Ishikawa (cell line): ENCODE measurements at regions not wholly inside any gene's neighbourhood (a gene's known extent, or its start where the extent isn't known, plus 50 kb on each side); places are given as distances from the start of the nearest gene placed in this dataset.

Experiments used
- CEBPB ChIP-seq: IDR thresholded peaks from 2 replicates; pipeline ENCODE4 v1.6.1; 2012
- CREB1 ChIP-seq: IDR thresholded peaks from 2 replicates; pipeline ENCODE4 v1.6.1; 2012; ENCODE audit warnings: low read depth
- EGR1 ChIP-seq: IDR thresholded peaks from 2 replicates; pipeline ENCODE4 v1.6.1; 2012
- EP300 ChIP-seq: IDR thresholded peaks from 2 replicates; pipeline ENCODE4 v1.6.1; 2012; ENCODE audit warnings: borderline replicate concordance
- FOXM1 ChIP-seq: IDR thresholded peaks from 2 replicates; pipeline ENCODE4 v1.6.1; 2012; ENCODE audit warnings: low read depth, borderline replicate concordance
- MAX ChIP-seq: IDR thresholded peaks from 2 replicates; pipeline ENCODE4 v1.6.1; 2012
- NFIC ChIP-seq: IDR thresholded peaks from 2 replicates; pipeline ENCODE4 v1.6.1; 2012
- RAD21 ChIP-seq: IDR thresholded peaks from 2 replicates; pipeline ENCODE4 v1.6.1; 2012; ENCODE audit warnings: low read depth
- REST ChIP-seq: IDR thresholded peaks from 2 replicates; pipeline ENCODE4 v1.6.1; 2012; ENCODE audit warnings: low read depth, mild to moderate bottlenecking
- TAF1 ChIP-seq: IDR thresholded peaks from 2 replicates; pipeline ENCODE4 v1.6.1; 2012; ENCODE audit warnings: low read depth, mild to moderate bottlenecking
- TCF12 ChIP-seq: IDR thresholded peaks from 2 replicates; pipeline ENCODE4 v1.6.1; 2012; ENCODE audit warnings: low read depth
- TEAD4 ChIP-seq: IDR thresholded peaks from 2 replicates; pipeline ENCODE4 v1.6.1; 2012
- USF1 ChIP-seq: IDR thresholded peaks from 2 replicates; pipeline ENCODE4 v1.6.1; 2012
- YY1 ChIP-seq: IDR thresholded peaks from 2 replicates; pipeline ENCODE4 v1.6.1; 2012; ENCODE audit warnings: low read depth
- ZBTB7A ChIP-seq: IDR thresholded peaks from 2 replicates; pipeline ENCODE4 v1.6.1; 2012; ENCODE audit warnings: low read depth

GRCh38 chr3:84125201-84125721 is 833.5 kb upstream of the CADM2 start:
- TF ChIP-seq ZBTB7A (no peak), NFIC (no peak)

GRCh38 chr3:84125760-84126159 is 833.0 kb upstream of the CADM2 start:
- TF ChIP-seq EGR1 (no peak), REST (no peak), CEBPB (no peak), FOXM1 (no peak), RAD21 (no peak), CREB1 (no peak), NFIC (no peak)

GRCh38 chr3:84126160-84126559 is 832.6 kb upstream of the CADM2 start:
- TF ChIP-seq TAF1 (no peak), TEAD4 (no peak), TCF12 (no peak), EP300 (no peak), CEBPB (no peak), REST (no peak), MAX (no peak), ZBTB7A (no peak)

- TF ChIP-seq EP300 (no peak), MAX (no peak), YY1 (no peak), TAF1 (no peak), EGR1 (no peak), TEAD4 (no peak), REST (no peak), CEBPB (no peak), RAD21 (no peak), NFIC (no peak), CREB1 (no peak), ZBTB7A (no peak), TCF12 (no peak), USF1 (no peak), FOXM1 (no peak)
Observed at GRCh38 chr3:84128024-84128423, 830.8 kb upstream of the CADM2 start.

GRCh38 chr3:84136425-84136824 is 822.4 kb upstream of the CADM2 start:
- TF ChIP-seq ZBTB7A (no peak), RAD21 (peak; percentile 35; the same call in 1 of the 2 replicates), TEAD4 (no peak)

- TF ChIP-seq ZBTB7A, result no peak
- no peak for TF ChIP-seq NFIC
- no peak for TF ChIP-seq EP300
- TF ChIP-seq TAF1, result no peak
- TF ChIP-seq EGR1, result no peak
- no peak for TF ChIP-seq FOXM1
- TF ChIP-seq CEBPB, result no peak
- TF ChIP-seq TEAD4, result no peak
- TF ChIP-seq REST, result no peak
- TF ChIP-seq TCF12, result no peak
- no peak for TF ChIP-seq RAD21
- TF ChIP-seq USF1, result no peak
- TF ChIP-seq YY1, result no peak
- no peak for TF ChIP-seq MAX
- TF ChIP-seq CREB1, result no peak
Observed at GRCh38 chr3:84140631-84141030, 818.2 kb upstream of the CADM2 start.
